B cell (primary cell): ENCODE measurements at regions not wholly inside any gene's neighbourhood (a gene's known extent, or its start where the extent isn't known, plus 50 kb on each side); places are given as distances from the start of the nearest gene placed in this dataset.

ENCODE experiments used
- CTCF ChIP-seq: fragments of 200-600 bp; IDR thresholded peaks from one replicate; pipeline ENCODE4 v1.8.0; 2022; ENCODE audit warnings: antibody characterized with exemption, mild to moderate bottlenecking
- EZH2 ChIP-seq: IDR thresholded peaks from 2 replicates; pipeline ENCODE4 v1.6.1; 2012; ENCODE audit warnings: borderline replicate concordance, low read depth, mild to moderate bottlenecking, moderate library complexity, low read length; ENCODE audit not compliant: insufficient read depth, poor library complexity, severe bottlenecking

GRCh38 chr11:79942090-79942489, 501.3 kb upstream of the TENM4 start:
- TF ChIP-seq CTCF (no peak), EZH2 (no peak)
